GM23338 (cell line): ENCODE measurements at regions not wholly inside any gene's neighbourhood (a gene's known extent, or its start where the extent isn't known, plus 50 kb on each side); places are given as distances from the start of the nearest gene placed in this dataset.

Experiments used
- ATAC-seq: fragments of 200-7000 bp; cut with Tn5 transposase; 3 replicates; pipeline ENCODE4 v1.9.1; 2020
- DNase-seq: peaks from one replicate; pipeline ENCODE4 v3.0.0-alpha.2; 2015; ENCODE audit warnings: low spot score
- H2AFZ ChIP-seq: fragments of 200-600 bp; sonication (generic); 2 replicates; pipeline ENCODE4 v1.8.0; 2016; ENCODE audit warnings: antibody characterized with exemption, mild to moderate bottlenecking, moderate library complexity
- H3F3A ChIP-seq: fragments of 200-600 bp; sonication (generic); replicated peaks from 2 replicates; pipeline ENCODE4 v1.8.0; 2017; ENCODE audit warnings: antibody characterized with exemption, mixed run types, low read depth
- H3K27ac ChIP-seq: fragments of 200-600 bp; sonication (generic); 2 replicates; pipeline ENCODE4 v1.6.1; 2016; ENCODE audit warnings: low read depth
- H3K27me3 ChIP-seq: fragments of 200-600 bp; sonication (generic); 2 replicates; pipeline ENCODE4 v1.8.0; 2016; ENCODE audit warnings: mild to moderate bottlenecking, mixed run types, moderate library complexity; ENCODE audit not compliant: insufficient read depth
- H3K36me3 ChIP-seq: fragments of 200-600 bp; sonication (generic); 2 replicates; pipeline ENCODE4 v1.8.0; 2016; ENCODE audit warnings: mild to moderate bottlenecking; ENCODE audit not compliant: insufficient read depth
- H3K4me1 ChIP-seq: fragments of 200-600 bp; sonication (generic); 2 replicates; pipeline ENCODE4 v1.8.0; 2016; ENCODE audit warnings: mild to moderate bottlenecking, moderate library complexity; ENCODE audit not compliant: insufficient read depth
- H3K4me2 ChIP-seq: fragments of 200-600 bp; sonication (generic); 2 replicates; pipeline ENCODE4 v1.7.1; 2017; ENCODE audit warnings: mixed run types
- H3K4me3 ChIP-seq: fragments of 200-600 bp; sonication (generic); 2 replicates; pipeline ENCODE4 v1.6.1; 2016; ENCODE audit warnings: mixed run types
- H3K79me2 ChIP-seq: fragments of 200-600 bp; sonication (generic); replicated peaks from 2 replicates; pipeline ENCODE4 v1.8.0; 2017; ENCODE audit warnings: mild to moderate bottlenecking; ENCODE audit not compliant: insufficient read depth
- H3K9me2 ChIP-seq: fragments of 200-600 bp; sonication (generic); 2 replicates; pipeline ENCODE4 v1.8.0; 2017; ENCODE audit not compliant: insufficient read depth
- H4K20me1 ChIP-seq: fragments of 200-600 bp; sonication (generic); replicated peaks from 2 replicates; pipeline ENCODE4 v1.8.0; 2017; ENCODE audit warnings: mild to moderate bottlenecking; ENCODE audit not compliant: insufficient read depth
- H3K27ac Mint-ChIP-seq: 2 replicates; pipeline ENCODE4 v1.8.0; 2020; ENCODE audit warnings: inconsistent platforms, mild to moderate bottlenecking, moderate library complexity, mixed read lengths
- H3K27me3 Mint-ChIP-seq: 3 replicates; pipeline ENCODE4 v1.8.0; 2022; ENCODE audit warnings: low read depth, mild to moderate bottlenecking, moderate library complexity, mixed read lengths, inconsistent platforms; ENCODE audit not compliant: insufficient read depth, poor library complexity
- H3K36me3 Mint-ChIP-seq: 3 replicates; pipeline ENCODE4 v1.8.0; 2021; ENCODE audit warnings: low read depth, mild to moderate bottlenecking, inconsistent platforms, moderate library complexity, mixed read lengths
- H3K4me1 Mint-ChIP-seq: 3 replicates; pipeline ENCODE4 v1.8.0; 2020; ENCODE audit warnings: mild to moderate bottlenecking, inconsistent platforms, mixed read lengths
- H3K4me3 Mint-ChIP-seq: 3 replicates; pipeline ENCODE4 v1.8.0; 2021; ENCODE audit warnings: moderate library complexity, mild to moderate bottlenecking, inconsistent platforms, mixed read lengths
- H3K9me3 Mint-ChIP-seq: 3 replicates; pipeline ENCODE4 v1.8.0; 2020; ENCODE audit warnings: moderate library complexity, mild to moderate bottlenecking, inconsistent platforms, mixed read lengths
- CREB1 ChIP-seq: fragments of 250-450 bp; sonication (Bioruptor Pico); IDR thresholded peaks from 2 replicates; pipeline ENCODE4 v1.5.0; 2020; ENCODE audit warnings: low read depth, mild to moderate bottlenecking, moderate library complexity
- CTCF ChIP-seq, 2 experiments: fragments of 200-600 bp in 1 of 2; sonication (generic) in 1 of 2; conservative IDR thresholded peaks; 2 replicates each; pipeline versions ENCODE4 v1.5.1 to v1.6.1; 2016 to 2017; ENCODE audit warnings: antibody characterized with exemption in 2 of 2, low read depth in 2 of 2, mild to moderate bottlenecking in 2 of 2, moderate library complexity in 1 of 2
- ETS1 ChIP-seq: IDR thresholded peaks from 2 replicates; pipeline ENCODE4 v1.6.1; 2016; ENCODE audit warnings: antibody characterized with exemption
- EZH2 ChIP-seq: fragments of 200-600 bp; sonication (generic); IDR thresholded peaks from one replicate; pipeline ENCODE4 v1.8.0; 2017; ENCODE audit warnings: antibody characterized with exemption, mild to moderate bottlenecking, low read depth; ENCODE audit not compliant: unreplicated experiment
- JUNB ChIP-seq: IDR thresholded peaks from one replicate; pipeline ENCODE4 v1.6.1; 2016; ENCODE audit warnings: antibody characterized with exemption; ENCODE audit not compliant: unreplicated experiment
- POLR2AphosphoS5 ChIP-seq: IDR thresholded peaks from 2 replicates; pipeline ENCODE4 v1.6.1; 2016; ENCODE audit warnings: antibody characterized with exemption, low read depth
- STAT1 ChIP-seq: IDR thresholded peaks from one replicate; pipeline ENCODE4 v1.6.1; 2016; ENCODE audit warnings: antibody characterized with exemption; ENCODE audit not compliant: unreplicated experiment
- ZNF331 ChIP-seq: fragments of 250-450 bp; sonication (Bioruptor Pico); IDR thresholded peaks from 2 replicates; pipeline ENCODE4 v1.5.0; 2020; ENCODE audit warnings: low read depth, mild to moderate bottlenecking, moderate library complexity

- no peak for TF ChIP-seq ETS1
- TF ChIP-seq STAT1, result no peak
- no peak for TF ChIP-seq ZNF331
- TF ChIP-seq JUNB, result no peak
- TF ChIP-seq CTCF (conservative IDR thresholded peaks at IDR 0.05; ENCODE audit: low read depth in 2 of 2), result no peak
Measured at GRCh38 chr15:98342911-98343310, 305.4 kb upstream of the IGF1R start (continued).

DNA sequence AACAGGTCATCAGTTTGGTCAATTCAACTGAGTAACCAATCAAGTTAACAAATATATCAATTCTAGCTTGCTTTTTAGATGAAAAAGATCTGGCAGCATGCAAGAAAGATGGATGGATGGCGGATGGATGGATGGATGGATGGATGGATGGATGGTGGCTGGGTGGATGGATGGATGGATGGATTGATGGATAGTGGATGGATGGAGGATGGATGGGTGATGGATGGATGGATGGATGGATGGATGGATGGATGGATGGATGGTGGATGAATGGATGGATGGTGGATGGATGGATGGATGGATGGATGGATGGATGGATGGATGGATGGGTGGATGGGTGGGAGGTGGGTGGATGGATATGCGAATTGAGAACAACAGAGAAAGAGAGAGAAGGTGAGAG lies 303.7 kb upstream of the IGF1R start:
- no peaks in the 10 kb centered on the region for H3K9me3 Mint-ChIP-seq
- Histone ChIP-seq H3F3A (no peaks in the 10 kb centered on the region), H3K4me3 (no peak overlapping the region), H3K27me3 (no peaks in the 10 kb centered on the region), H4K20me1 (no peaks in the 10 kb centered on the region), H3K4me2 (no peak overlapping the region), H3K9me2 (0 out of 2 replicates have a peak, but pooled peaks cover 4% of the 10 kb centered on the region), H3K4me1 (no peaks in the 10 kb centered on the region), H2AFZ (no peak overlapping the region), H3K27ac (no peak overlapping the region), H3K36me3 (no peaks in the 10 kb centered on the region), H3K79me2 (no peaks in the 10 kb centered on the region)
- H3K27ac Mint-ChIP-seq, result no peak overlapping the region
- H3K27me3 Mint-ChIP-seq, result peaks cover 3% of the 10 kb centered on the region
- TF ChIP-seq ETS1 (no peak), STAT1 (no peak), POLR2AphosphoS5 (no peak), JUNB (no peak), EZH2 (no peak), CREB1 (CRISPR knock-in tag) (no peak), CTCF (conservative IDR thresholded peaks at IDR 0.05; ENCODE audit: low read depth in 2 of 2) (no peak)
- DNase-seq, result no peak
- ATAC-seq, result no peak
- H3K4me3 Mint-ChIP-seq, result no peak overlapping the region
- no peaks in the 10 kb centered on the region for H3K36me3 Mint-ChIP-seq
- H3K4me1 Mint-ChIP-seq, result no peaks in the 10 kb centered on the region
